AG20443 (cell line): ENCODE measurements at regions not wholly inside any gene's neighbourhood (a gene's known extent, or its start where the extent isn't known, plus 50 kb on each side); places are given as distances from the start of the nearest gene placed in this dataset.
"Not testable (repeated sequence)": the region's sequence is repeated elsewhere in the genome, so short reads cannot be mapped to it uniquely, and the experiment has no call there.

Experiments
- DNase-seq: peaks from one replicate; pipeline ENCODE4 v3.0.0; 2012; ENCODE audit warnings: low spot score, mixed read lengths

DNA sequence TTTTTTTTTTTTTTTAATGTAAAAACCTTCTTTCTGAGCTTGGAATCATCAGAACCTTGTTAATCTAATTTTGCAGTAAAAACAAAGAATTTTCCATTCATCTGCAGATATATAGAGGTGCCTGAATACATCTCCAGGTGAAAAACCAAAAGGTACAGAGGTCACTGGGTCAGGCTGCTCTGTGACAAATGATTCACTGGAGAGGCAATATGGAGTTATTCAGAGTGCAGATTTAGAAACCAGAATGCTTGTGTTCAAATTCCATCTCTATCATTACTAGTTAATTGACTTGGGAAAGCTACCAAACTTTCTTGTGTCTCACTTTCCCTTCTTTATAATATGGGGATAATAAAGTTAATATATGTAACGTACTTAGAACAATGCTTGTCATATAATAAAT lies 51.5 kb upstream of the C1orf53 start:
- DNase-seq = no peak

DNA sequence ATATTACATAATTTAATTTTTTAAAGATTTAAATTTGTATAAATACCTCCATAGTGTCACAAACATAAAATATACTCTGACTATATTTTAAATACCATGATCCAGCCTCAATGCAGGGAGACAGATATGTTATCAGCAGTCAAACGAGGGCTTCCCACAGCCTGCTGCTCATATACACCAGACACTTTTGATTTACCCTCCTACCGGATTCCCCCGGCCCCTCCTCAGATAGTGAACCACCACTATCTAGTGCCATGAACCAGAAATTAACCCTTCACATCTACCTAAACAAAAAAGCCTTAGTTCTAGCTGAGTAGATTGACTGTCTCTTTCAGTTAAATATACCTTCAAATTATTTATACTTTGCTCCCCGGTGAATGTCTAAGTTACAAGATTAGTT lies 52.4 kb upstream of the C1orf53 start:
- DNase-seq = no peak

DNA sequence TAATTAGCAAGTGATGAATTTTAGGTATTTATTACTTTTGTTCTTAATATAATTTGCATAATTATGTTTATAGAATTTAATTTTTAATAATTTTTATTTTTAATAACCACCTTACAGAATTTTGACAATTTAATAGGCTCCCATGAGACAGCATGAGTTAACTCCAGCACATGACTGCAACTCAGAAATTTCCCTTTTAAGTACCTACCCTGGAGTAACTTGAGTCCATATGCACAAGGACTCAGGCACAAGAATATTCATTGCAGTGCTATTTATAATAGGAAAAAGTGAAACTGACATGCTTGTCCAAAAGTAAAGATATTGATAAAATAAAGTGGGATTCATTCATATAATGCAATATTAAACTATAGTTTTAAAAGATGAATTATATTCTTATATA lies 54.1 kb upstream of the C1orf53 start:
- DNase-seq = no peak

DNA sequence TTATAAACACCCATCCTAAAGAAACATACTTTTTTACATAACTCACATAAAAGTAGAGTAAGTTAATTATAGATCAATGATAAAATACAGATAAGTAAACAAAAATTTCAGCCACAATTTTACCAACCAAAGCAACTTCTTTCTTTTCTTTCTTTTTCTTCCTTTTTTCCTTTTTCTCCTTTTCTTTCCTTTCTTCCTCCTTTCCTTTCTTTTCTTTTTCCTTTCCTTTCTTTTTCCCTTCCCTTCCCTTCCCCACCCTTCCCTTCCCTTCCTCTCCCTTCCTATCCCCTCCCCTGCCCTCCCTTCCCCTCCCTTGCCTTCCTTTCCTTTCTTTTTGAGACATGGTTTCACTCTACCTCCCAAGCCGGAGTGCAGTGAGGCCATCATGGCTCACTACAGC lies 56.5 kb upstream of the C1orf53 start:
- DNase-seq = no peak

DNA sequence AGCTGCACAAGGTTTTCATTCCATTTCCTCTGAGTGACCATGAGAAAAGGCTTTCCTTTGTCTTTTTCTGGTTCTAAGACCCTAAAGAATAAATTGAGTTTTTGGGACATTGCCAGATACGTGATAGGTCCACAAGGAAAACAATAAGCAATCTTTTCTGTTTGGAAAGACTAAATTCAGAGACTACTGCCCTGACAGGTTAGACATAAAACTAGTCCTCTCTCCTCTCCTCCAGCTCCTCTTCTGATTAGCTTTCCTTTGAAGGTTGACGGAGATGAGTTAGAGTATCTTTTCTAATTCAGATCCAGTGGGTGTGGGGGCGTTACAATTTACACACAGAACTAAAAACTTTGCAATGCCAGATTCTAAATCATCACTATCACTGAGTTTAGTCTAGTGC lies 57.8 kb upstream of the C1orf53 start:
- DNase-seq = no peak

DNA sequence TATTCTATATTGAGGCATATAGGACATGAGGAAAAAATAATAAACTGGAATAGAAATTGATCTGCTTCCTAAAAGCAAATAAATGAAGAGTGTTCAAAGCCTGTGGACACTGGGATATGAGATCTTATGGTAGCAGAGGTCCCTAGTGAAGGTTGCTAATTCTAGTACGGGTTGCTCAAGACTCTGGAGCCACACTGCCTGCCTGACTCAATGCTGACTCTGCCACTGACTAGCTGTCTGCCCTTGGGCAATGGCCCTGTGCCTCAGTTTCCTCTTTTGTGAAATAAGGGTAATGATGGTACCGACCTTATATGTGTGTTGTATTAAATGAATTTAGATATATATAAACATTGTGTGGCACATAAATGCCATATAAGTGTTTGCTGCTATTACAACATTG lies 59.0 kb upstream of the C1orf53 start:
- DNase-seq = no peak

DNA sequence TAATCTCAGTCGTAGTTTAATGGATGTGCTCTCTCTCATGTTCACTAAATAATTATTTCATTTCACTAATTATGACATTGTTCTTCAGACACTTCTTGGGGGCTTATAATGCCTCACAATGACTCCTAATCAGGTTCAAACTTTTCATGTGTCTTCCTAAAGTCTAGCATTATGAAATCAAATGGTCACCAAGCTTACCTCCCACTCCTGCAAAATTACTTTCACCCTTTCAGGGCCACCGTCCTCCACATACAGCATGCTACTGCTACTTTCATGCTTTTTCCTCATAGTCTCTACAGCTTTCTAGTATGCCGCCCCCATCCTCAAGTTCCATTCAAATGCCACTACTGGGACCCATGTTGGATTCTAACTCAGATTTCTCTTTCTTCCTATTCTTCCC lies 59.8 kb upstream of the C1orf53 start:
- no peak for DNase-seq

DNA sequence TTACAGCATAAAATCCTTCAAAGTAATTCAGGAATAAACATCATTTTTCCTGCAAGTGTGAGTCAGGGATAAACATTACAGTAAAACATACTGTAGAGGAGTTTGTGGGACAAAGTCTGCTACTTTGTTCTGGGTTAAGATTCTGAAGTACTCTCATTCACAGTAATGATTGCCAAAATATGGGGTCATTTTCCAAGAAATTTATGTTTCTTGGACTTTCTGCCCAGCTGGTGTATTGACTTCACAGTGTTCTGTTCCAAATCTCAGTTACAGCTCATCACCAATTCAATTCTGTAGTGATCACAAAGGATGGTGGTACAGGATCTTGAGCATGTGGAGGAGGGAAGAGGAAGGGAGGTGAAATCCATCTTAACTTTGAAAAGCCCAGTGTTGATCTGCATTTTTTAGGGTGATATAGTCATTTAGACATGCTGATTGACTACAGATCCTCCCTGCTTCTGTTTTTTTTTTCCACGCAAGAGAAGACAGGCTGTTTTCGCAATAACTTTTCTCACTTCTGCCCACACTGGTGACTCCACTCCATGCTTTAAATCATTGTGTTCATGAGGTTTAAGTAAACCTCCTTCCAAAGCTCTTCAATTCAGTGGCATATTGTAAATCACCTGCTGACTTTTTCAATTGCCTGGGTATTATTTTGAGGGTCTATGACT lies 60.4 kb upstream of the C1orf53 start:
- DNase-seq = peak; percentile 22

DNA sequence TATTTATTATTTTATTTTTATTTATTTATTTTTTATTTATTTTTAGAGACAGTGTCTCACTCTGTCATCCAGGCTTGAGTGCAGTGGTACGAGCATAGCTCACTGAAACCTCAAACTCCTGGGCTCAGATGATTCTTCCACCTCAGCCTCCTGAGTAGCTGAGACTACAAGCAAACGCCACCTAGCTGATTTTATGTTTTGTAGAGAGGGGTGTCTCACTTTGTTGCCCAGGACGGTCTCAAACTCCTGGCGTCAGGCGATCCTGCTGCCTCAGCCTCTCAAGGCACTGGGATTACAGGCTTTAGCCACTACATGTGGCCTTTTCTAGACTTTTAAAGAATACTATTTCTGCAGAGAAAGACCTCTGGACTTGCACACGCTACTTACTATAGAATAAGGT lies 61.3 kb upstream of the C1orf53 start:
- no peak for DNase-seq

DNA sequence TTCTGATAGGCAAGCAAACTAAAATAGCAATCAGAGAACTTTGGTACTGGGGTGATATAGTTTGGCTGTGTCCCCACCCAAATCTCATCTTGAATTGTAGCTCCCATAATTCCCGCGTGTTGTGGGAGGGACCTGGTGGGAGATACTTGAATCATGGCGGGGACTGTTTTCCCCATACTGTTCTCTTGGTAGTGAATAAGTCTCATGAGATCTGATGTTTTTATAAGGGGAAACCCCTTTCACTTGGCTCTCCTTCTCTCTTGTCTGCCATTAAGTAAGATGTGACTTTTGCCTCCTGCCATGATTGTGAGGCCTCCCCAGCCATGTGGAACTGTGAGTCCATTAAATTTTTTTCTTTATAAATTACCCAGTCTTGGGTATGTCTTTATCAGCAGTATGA lies 62.6 kb upstream of the C1orf53 start:
- DNase-seq = not testable (repeated sequence)

DNA sequence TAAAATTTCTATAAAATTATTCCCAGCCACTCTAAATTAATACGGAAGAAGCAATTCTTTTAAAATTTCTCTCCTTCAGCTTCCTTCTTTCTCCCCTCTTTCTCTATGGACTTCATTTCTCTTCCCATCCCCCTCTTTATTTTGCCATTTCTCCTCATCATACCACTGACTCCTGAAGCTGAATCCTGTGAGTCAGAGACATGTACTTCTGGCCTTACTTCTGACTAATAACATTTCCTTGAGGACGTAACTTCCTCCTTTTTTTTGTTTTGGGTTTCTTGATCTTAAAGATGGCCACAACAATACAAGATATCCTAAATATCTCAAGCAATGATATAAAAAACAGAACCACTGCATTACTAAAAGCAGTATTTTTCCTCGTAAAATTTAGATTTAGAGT lies 63.6 kb upstream of the DENND1B start:
- peak; percentile 49 for DNase-seq

DNA sequence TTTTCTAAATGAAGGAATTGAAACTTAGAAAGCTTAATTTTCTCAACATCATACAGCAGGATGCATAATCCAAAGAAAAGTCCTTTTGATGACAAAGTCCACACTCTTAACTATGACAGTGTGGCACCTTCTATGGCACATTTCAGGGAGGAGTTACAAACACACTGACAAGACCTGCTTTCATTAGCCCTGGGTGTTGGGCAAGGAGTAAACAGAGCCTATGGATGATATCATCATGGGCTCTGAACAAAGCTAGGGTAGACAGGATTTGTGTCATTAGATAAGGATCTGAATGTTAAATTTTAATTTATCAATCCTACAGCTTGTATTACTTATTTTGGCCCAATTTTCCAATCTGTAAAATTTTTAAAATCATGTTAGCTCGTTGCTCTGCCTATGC lies 62.6 kb upstream of the DENND1B start:
- DNase-seq = no peak

DNA sequence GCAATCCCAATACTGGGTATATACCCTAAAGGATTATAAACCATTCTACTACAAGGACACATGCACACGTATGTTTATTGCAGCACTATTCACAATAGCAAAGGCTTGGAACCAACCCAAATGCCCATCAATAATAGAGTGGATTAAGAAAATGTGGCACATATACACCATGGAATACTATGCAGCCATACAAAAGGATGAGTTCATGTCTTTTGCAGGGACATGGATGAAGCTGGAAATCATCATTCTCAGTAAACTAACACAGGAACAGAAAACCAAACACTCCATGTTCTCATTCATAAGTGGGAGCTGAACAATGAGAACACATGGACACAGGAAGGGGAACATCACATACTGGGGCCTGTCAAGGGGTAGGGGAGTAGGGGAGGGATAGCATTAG lies 61.1 kb upstream of the DENND1B start:
- not testable (repeated sequence) for DNase-seq

DNA sequence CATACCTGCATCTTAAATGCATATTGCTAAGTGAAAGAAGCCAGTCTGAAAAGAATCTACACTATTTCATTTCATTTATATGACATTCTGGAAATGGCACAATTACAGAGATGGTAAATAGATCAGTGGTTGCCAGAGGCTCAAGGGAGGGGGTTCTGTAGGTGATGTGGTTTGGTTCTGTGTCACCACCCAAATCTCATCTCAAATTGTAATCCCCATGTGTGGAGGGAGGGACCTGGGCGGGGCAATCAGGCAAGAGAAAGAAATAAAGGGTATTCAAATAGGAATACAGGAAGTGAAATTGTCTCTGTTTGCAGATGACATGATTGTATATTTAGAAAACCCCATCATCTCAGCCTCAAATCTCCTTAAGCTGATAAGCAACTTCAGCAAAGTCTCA lies 53.7 kb upstream of the DENND1B start:
- not testable (repeated sequence) for DNase-seq

DNA sequence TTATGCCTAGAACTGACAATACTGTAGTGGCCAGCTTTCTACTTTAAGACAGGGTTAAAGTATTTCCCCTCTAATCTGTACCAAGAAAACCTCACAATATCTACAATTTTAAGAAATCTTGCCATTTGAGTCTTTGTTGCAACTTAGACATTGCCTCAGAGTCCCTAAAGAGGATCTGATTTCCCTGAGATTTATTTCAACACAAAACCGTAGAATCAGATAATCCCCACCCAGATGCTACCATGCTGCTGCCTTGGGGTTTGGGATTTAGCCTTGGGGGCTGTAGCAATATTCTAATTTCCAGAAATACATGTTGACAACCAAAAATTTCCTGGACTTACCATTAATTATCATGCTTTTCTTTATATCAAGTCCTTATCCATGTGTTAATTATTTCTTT lies 50.3 kb upstream of the DENND1B start:
- no peak for DNase-seq
